Fibroblast of villous mesenchyme (primary cell): ENCODE measurements at regions not wholly inside any gene's neighbourhood (a gene's known extent, or its start where the extent isn't known, plus 50 kb on each side); places are given as distances from the start of the nearest gene placed in this dataset.

Source experiments
- DNase-seq: peaks from one replicate; pipeline ENCODE4 v3.0.0-alpha.2; 2010; ENCODE audit warnings: low read depth
- H3K4me3 ChIP-seq: 2 replicates; pipeline ENCODE4 v1.5.1; 2011; ENCODE audit warnings: low read depth, mild to moderate bottlenecking, low read length
- CTCF ChIP-seq: IDR thresholded peaks from 2 replicates; pipeline ENCODE4 v1.5.1; 2012; ENCODE audit warnings: low read depth, mild to moderate bottlenecking, low read length; ENCODE audit not compliant: insufficient read depth

DNA sequence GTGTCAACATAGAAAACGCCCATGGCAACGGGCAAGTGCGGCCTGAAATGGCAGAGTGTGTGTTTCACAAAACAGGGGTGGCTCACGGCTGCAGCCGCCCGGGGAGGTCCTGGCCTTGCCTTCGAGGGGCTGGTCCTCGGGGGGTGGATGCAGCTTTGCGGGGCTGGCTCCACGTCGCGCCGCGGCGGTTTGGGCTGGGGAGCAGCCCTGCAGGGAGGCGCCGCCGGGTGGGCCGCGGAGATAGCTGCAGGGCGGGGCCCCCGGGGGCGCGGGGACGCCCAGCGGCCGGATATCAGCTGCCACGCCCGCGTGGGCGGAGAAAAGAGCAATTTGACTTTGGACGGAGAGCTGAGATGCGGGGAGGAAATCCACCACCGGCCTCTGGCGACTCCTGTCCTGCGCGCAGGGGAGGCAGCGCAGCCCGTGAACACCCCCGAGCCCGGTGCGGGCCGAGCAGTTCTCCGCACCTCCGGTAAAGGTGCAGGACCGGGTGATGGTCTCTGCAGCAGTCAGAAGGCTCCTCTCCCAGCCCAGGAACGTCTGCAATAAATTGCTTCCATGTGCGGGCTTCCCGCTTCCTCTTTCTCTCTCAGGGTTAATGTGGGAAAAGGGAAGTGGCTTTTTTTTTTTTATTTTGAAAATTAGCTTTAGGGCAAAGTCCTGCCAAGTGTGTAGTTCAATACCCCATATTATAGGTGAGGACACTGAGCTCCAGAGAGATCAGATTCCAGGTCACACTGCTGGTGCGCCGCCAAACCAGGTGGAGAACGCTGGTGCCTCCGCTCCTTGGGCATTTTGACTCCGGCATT is 110.5 kb downstream of the ARF6 start:
- peak; percentile 14 for TF ChIP-seq CTCF
- peak overlapping the region; percentile 59 for H3K4me3 ChIP-seq
- peak; percentile 71 for DNase-seq

- no peak for TF ChIP-seq CTCF
- H3K4me3 ChIP-seq: no peak overlapping the region
- no peak for DNase-seq
Observed at GRCh38 chr14:50006141-50006540, 110.2 kb downstream of the VCPKMT start.

DNA sequence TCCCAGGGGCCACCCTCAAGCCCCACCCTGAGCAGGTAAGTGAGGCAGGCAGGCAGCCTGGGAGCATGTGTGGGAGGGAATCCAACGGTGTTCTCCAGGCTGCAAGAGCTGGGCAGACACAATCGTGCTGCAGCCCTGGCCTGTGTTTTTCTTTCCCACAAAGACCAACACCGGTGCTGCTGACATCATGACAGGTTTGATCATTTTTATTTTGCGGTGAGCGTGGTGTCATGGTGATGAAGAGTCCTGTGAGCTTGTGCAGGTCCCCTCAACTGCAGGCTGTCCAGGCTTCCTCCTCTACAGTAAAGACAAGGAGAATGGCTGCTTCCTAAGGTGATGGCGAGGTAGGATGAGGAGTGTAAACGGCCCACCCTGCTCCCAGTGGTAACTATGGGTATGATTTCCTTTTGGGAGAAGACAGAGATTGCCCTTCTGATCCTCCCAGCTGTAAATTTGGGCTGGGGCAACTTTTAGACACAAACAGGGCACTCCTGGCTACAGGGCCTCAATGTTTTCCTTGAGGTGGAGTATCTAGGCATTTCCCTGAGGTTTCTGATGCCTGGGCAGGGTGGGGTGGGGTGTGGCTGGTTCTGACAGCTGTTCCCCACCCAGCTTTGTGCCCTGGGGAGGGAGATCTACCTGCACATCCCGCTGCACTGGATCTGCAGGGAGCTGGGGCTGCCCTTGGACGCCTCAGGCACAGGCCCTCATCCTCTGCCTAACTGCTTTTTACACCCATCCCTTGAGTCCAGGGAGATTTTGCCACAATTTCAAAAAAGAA is 109.1 kb downstream of the VCPKMT start:
- DNase-seq: no peak
- no peak for TF ChIP-seq CTCF
- H3K4me3 ChIP-seq: no peak overlapping the region

GRCh38 chr14:50008562-50008961 is 107.8 kb downstream of the VCPKMT start:
- DNase-seq: no peak
- no peak overlapping the region for H3K4me3 ChIP-seq
- no peak for TF ChIP-seq CTCF

DNA sequence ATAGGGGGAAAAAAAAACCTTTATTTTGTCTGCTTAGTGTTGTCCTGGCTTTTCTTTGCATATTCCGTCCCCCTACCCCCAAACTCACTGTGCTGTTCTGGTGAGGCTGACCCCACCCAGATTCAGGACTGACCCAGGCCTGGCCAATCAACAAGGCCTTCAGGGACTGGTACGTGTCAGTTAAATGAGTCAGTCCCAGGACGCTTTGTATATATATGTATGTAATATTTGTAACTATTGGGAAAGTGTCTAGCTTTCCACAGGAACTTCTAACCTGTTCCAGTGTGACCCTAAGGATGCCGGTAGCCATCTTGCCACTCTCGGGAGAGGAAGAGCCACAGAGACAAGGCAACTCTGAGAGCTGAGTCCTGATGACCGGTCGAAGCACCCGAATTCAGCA is 107.4 kb downstream of the VCPKMT start:
- no peak for DNase-seq
- no peak overlapping the region for H3K4me3 ChIP-seq
- TF ChIP-seq CTCF: no peak

GRCh38 chr14:50010752-50011151 is 105.6 kb downstream of the VCPKMT start:
- DNase-seq: no peak
- no peak for TF ChIP-seq CTCF
- no peak overlapping the region for H3K4me3 ChIP-seq

DNA sequence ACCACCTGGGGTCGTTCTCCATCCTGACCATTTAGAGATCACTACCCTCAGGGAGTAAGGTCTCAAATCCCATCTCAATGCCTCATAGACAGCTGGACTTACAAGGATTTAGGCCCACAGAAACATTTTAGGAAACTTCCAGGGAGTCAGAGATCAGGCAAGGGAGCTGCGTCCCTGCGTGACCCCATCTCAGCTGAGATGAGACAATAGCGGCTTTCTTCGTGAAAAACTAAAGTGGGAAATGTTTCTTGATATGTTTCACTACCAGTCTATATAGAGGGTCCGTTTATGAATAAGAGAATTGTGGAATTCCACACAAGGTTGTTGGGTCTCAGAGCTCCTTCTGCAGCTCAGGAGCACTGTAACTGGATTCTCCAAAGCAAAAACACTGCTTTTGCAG is 105.1 kb downstream of the VCPKMT start:
- no peak for DNase-seq
- H3K4me3 ChIP-seq: no peak overlapping the region
- TF ChIP-seq CTCF: no peak
